Mucosa of descending colon (tissue), 3 donors: ENCODE measurements at regions not wholly inside any gene's neighbourhood (a gene's known extent, or its start where the extent isn't known, plus 50 kb on each side); places are given as distances from the start of the nearest gene placed in this dataset.

Experiments used
- ATAC-seq: fragments of 200-7000 bp; cut with Tn5 transposase; one replicate; pipeline ENCODE4 v1.9.1; 2020; ENCODE audit warnings: mild to moderate bottlenecking, moderate library complexity
- DNase-seq, 3 donors: peaks; one replicate each; pipeline ENCODE4 v3.0.0-alpha.2; 2020
- H3K36me3 ChIP-seq: fragments of 200-600 bp; one replicate; pipeline ENCODE4 v1.8.0; 2021; ENCODE audit warnings: low read depth, mild to moderate bottlenecking
- H3K4me1 ChIP-seq: fragments of 200-600 bp; one replicate; pipeline ENCODE4 v1.8.0; 2021; ENCODE audit warnings: low read depth, mild to moderate bottlenecking
- H3K4me3 ChIP-seq: fragments of 200-600 bp; one replicate; pipeline ENCODE4 v1.8.0; 2021; ENCODE audit warnings: mild to moderate bottlenecking
- H3K9me3 ChIP-seq: fragments of 200-600 bp; one replicate; pipeline ENCODE4 v1.8.0; 2021; ENCODE audit warnings: mild to moderate bottlenecking
- intact Hi-C, 2 donors: fragments of 100-400 bp; cut with DNase I in 1 of 2; cut with micrococcal nuclease in 1 of 2; formaldehyde crosslinking; loops; one replicate each; pipeline versions ENCODE4 v1.11.0 to v1.11.1; 2022; cut with DNase I, micrococcal nuclease
- TF ChIP-seq, protein P1 (sequence below): fragments of 200-600 bp; IDR thresholded peaks from one replicate; pipeline ENCODE4 v1.8.0; 2022; ENCODE audit warnings: antibody characterized with exemption, mild to moderate bottlenecking
- donor health status: DM: no; HTN: no; CAD: no; lungs with moderate emphysema.
- donor health status: DM: no; HTN: no; CAD: no.
- donor health status: DM: no; HTN: yes; CAD: no.

DNA sequence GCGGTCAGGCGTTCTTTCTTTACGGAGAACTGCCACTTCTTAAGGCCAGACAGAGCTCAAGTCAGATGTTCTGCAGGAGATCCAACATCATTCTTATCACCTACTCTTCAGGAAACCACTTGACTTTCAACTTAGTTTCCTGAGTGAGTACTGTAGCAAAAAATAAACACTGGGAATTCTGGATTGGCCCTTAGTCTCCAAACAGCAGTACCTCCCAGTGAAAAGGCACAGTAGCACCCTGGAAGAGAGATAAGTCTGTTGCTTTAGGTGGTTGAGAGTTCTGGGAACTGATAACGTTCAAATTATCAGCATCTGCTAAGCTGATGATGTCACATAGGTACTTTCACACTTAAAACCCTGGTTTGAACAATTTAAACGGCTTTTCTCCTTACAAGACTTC, 971.8 kb upstream of the TENM4 start:
- no peak for DNase-seq
- TF ChIP-seq, protein P1, sequence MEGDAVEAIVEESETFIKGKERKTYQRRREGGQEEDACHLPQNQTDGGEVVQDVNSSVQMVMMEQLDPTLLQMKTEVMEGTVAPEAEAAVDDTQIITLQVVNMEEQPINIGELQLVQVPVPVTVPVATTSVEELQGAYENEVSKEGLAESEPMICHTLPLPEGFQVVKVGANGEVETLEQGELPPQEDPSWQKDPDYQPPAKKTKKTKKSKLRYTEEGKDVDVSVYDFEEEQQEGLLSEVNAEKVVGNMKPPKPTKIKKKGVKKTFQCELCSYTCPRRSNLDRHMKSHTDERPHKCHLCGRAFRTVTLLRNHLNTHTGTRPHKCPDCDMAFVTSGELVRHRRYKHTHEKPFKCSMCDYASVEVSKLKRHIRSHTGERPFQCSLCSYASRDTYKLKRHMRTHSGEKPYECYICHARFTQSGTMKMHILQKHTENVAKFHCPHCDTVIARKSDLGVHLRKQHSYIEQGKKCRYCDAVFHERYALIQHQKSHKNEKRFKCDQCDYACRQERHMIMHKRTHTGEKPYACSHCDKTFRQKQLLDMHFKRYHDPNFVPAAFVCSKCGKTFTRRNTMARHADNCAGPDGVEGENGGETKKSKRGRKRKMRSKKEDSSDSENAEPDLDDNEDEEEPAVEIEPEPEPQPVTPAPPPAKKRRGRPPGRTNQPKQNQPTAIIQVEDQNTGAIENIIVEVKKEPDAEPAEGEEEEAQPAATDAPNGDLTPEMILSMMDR: no peak
- no peak for ATAC-seq
- Histone ChIP-seq H3K36me3 (no peaks in the 10 kb centered on the region), H3K9me3 (no peaks in the 10 kb centered on the region), H3K4me1 (no peaks in the 10 kb centered on the region), H3K4me3 (no peak overlapping the region)
- intact Hi-C loops: no loop called here

DNA sequence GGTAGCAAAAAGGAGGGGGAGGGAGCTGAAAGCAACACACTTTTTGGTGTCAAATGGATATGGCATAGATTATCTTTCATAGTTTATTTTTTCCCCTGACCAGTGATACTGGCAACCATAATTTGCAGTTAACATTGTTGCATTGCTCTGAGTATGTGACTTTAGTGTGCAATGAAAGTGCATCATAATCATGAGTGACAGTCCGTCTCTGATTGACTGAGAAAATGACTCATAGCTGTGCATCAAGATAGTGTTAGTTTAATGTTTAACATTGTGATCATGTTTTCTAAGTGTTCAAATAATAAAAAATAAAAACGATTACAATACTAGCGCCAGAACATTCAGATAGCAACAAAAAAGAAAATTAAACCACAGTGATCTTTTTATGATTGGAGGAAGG, 952.4 kb upstream of the TENM4 start:
- no peaks in the 10 kb centered on the region for H3K9me3 ChIP-seq
- intact Hi-C loops: no loop called here
- no peaks in the 10 kb centered on the region for H3K4me1 ChIP-seq
- DNase-seq (no peak), ATAC-seq (peak; percentile 84)
- no peak overlapping the region for H3K4me3 ChIP-seq
- TF ChIP-seq, protein P1: no peak
- H3K36me3 ChIP-seq: no peaks in the 10 kb centered on the region

DNA sequence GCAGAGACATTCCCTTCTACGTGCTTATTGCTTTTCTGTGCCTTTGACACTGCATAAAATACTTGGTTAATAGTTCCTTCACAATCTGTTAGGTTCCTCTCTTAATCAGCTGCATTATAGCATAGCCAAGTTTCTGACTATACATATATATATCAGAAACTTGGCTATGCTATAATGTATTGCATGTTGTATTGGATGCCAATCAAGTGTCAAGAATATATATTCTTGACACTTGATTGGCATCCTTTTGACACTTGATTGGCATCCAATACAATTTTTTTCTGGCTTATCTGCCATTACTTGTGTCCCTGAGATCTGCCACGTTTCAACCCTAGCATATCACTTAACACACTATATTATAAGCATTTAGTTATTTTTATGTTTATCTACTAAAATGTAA, 949.7 kb upstream of the TENM4 start:
- Histone ChIP-seq H3K9me3 (no peaks in the 10 kb centered on the region), H3K4me3 (no peak overlapping the region), H3K4me1 (no peaks in the 10 kb centered on the region), H3K36me3 (no peaks in the 10 kb centered on the region)
- TF ChIP-seq, protein P1: no peak
- intact Hi-C loops: no loop called here
- DNase-seq (no peak), ATAC-seq (no peak)

DNA sequence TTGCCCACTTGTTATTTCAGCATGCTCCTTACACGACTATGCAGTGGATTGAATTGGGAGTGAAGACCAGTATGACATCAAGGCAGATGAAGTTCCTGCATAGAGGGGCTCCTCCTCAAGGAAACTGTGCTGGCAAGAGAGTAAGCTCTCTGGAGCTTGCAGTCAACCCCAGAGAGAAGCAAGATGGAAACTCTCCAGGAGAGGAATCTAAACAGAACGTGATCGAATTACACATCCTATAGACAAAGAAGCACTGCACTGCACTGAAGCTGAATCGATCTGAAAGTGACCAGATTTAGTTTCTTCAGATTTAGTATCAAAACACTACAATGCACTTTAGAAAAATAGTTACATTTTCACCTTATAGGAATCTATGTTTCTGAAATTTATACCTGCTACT, 947.7 kb upstream of the TENM4 start:
- ATAC-seq: no peak
- TF ChIP-seq, protein P1: no peak
- no peaks in the 10 kb centered on the region for H3K4me1 ChIP-seq

DNA sequence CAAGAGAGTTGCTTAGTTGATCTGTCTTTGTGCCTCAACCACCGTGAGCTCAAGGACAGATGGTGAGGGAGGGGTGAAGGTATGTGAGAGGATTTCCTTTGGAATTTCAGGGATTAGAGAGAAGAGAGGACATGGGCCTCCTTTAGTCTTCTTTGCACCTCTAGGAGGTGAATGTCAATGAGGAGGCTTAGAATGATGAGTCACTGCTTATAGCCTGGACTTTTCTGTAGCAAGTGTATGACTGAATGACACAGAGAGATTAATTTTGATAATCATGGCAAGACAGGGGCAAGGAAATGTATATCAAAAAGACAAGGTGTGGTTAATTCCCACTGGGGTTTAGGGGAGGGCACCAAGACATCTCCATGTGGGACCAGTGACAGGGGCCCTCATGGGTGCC, 947.3 kb upstream of the TENM4 start:
- Histone ChIP-seq H3K4me3 (no peak overlapping the region), H3K4me1 (no peaks in the 10 kb centered on the region), H3K9me3 (no peaks in the 10 kb centered on the region), H3K36me3 (no peaks in the 10 kb centered on the region)
- TF ChIP-seq, protein P1: no peak
- intact Hi-C loops: no loop called here
- no peak for ATAC-seq
- DNase-seq: no peak

More for the DNA sequence above, 947.7 kb upstream of the TENM4 start:
- Histone ChIP-seq H3K9me3 (no peaks in the 10 kb centered on the region), H3K36me3 (no peaks in the 10 kb centered on the region), H3K4me3 (no peak overlapping the region)
- DNase-seq: no peak
- intact Hi-C loops: no loop called here

DNA sequence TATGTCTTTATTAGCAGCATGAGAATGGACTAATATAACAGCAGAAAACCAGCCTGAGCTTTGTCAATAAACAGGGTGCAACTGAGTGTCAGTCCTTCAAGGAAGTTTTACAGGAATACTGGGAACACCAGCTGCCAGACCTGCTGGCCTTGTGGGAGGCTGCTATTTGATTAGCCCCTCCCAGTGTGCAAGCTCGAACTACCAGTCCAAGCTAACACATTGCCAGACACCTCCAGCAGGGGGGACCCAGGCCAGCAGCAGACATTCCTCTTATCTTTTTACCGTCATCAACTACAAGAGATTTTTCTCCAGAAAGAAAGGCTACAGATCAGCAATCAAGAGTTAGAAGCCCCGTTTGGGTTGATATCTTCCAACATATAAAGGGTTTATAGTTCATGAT, 942.8 kb upstream of the TENM4 start:
- intact Hi-C loops: no loop called here
- ATAC-seq (peak; percentile 80), DNase-seq (peak in 2 of 3 donors; percentile 33 to 37)
- Histone ChIP-seq H3K9me3 (no peaks in the 10 kb centered on the region), H3K36me3 (no peaks in the 10 kb centered on the region), H3K4me3 (no peak overlapping the region), H3K4me1 (no peaks in the 10 kb centered on the region)
- TF ChIP-seq, protein P1: no peak
